Adrenal gland (tissue), 9 donors: ENCODE measurements at regions not wholly inside any gene's neighbourhood (a gene's known extent, or its start where the extent isn't known, plus 50 kb on each side); places are given as distances from the start of the nearest gene placed in this dataset.

Experiments used
- DNase-seq, 7 donors: peaks; one replicate each; pipeline ENCODE4 v3.0.0-alpha.2; 2019 to 2020
- H3K27ac ChIP-seq, 5 donors: fragments of 200-600 bp; sonication (generic) in 4 of 5; 1 replicate in 3 of 5; 2 replicates in 2 of 5; pipeline versions ENCODE4 v1.5.1 to v1.8.0; 2016 to 2020; ENCODE audit warnings: mild to moderate bottlenecking in 1 of 5
- H3K27me3 ChIP-seq: fragments of 200-600 bp; 2 replicates; pipeline ENCODE4 v1.8.0; 2021
- H3K36me3 ChIP-seq, 2 donors: fragments of 200-600 bp; replicated peaks in 1 of 2; 1 replicate in 1 of 2; 2 replicates in 1 of 2; pipeline versions ENCODE4 v1.5.1 to v1.8.0; 2018 to 2022
- H3K4me1 ChIP-seq, 2 donors: fragments of 200-600 bp; replicated peaks in 1 of 2; 1 replicate in 1 of 2; 2 replicates in 1 of 2; pipeline versions ENCODE4 v1.5.1 to v1.8.0; 2018 to 2021
- H3K4me3 ChIP-seq, 4 donors: fragments of 200-600 bp; sonication (generic) in 3 of 4; one replicate each; pipeline ENCODE4 v1.5.1; 2016 to 2018
- H3K9me3 ChIP-seq, 3 donors: fragments of 200-600 bp; sonication (generic) in 1 of 3; replicated peaks in 1 of 3; 1 replicate in 2 of 3; 2 replicates in 1 of 3; pipeline versions ENCODE4 v1.5.1 to v1.8.0; 2016 to 2021
- POLR2A ChIP-seq, 2 donors: fragments of 450-650 bp; IDR thresholded peaks; one replicate each; pipeline ENCODE4 v1.6.1; 2017; ENCODE audit warnings: antibody characterized with exemption in 2 of 2, mild to moderate bottlenecking in 2 of 2, moderate library complexity in 1 of 2
- WGBS, 4 donors: extraction: QIAGEN DNeasy Blood & Tissue Kit in 2 of 4; methylation state at CpG; one replicate each; pipeline versions ENCODE4 v1.1.5 to v1.1.7; 2013 to 2017; 5-methylcytosine and 5-hydroxymethylcytosine counted together
- intact Hi-C, 2 donors: fragments of 100-400 bp; cut with DNase I; formaldehyde crosslinking; loops; one replicate each; pipeline versions ENCODE4 v1.14.1 to v1.15.0; 2022 to 2023
- TF ChIP-seq, protein P1 (sequence below), 6 experiments: fragments of 450-650 bp in 4 of 6; fragments of 200-600 bp in 2 of 6; sonication (generic) in 1 of 6; IDR thresholded peaks; 1 replicate in 5 of 6; 2 replicates in 1 of 6; pipeline versions ENCODE4 v1.5.1 to v1.8.0; 2016 to 2021; ENCODE audit warnings: antibody characterized with exemption in 6 of 6, mild to moderate bottlenecking in 2 of 6, moderate library complexity in 1 of 6
- donor health status: healthy with polysubstance abuse.
- donor health status: Bipolar disorder and iron deficiency.
- donor health status: DM: yes; HTN: yes; CAD: no.
- donor health status: DM: no; HTN: no; CAD: no.
- donor health status: DM: no; HTN: no; CAD: no.

DNA sequence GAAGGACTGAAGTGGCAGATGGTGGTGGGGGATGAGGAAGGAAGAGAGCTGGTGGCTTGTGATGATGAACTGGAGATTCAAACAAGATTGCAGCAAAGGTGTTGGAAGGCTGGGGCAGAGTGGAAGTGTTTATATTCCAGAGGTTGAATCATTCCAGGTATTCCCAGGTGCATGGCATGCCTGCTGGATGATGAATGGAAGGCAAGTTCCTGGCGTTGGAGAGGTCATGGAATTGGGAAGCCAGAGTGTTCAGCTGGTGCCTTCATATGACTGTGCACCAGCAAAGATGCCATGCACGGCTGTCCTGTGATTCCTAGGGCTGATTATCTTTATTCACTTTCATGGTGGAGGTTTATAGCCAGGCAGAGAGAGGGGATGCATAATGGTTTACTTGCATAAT lies 135.8 kb upstream of the PUDP start:
- no peak for DNase-seq

DNA sequence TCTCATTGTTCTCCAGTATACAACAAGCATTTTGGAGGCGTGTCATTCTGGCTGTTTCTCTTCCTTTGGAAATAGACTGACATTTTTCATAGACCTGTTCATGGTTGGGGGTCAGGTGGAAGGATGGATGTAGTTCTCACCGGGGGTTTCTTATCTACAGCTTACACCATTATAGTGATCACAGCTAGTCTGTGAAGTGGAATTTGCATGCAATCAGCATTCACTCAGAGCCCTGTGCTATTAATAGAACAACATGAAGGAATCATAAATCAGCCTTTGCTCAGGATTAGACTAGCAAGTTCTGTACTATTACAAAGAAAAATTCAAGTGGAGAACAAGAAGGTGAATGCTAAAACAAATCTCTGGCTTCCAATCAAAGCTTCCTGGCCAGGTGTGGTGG lies 132.6 kb upstream of the PUDP start:
- 40 to 59% (median 56%) methylated on average over 2 of the region's 2 CpGs for WGBS, 4 donors
- intact Hi-C loops = no loop called here
- Histone ChIP-seq H3K9me3 (no peaks in the 10 kb centered on the region), H3K27ac (no peak overlapping the region), H3K27me3 (no peaks in the 10 kb centered on the region), H3K4me3 (no peak overlapping the region), H3K4me1 (no peaks in the 10 kb centered on the region), H3K36me3 (no peaks in the 10 kb centered on the region)
- DNase-seq = no peak
- TF ChIP-seq POLR2A (IDR thresholded peaks at IDR 0.05) = no peak
- TF ChIP-seq, protein P1, sequence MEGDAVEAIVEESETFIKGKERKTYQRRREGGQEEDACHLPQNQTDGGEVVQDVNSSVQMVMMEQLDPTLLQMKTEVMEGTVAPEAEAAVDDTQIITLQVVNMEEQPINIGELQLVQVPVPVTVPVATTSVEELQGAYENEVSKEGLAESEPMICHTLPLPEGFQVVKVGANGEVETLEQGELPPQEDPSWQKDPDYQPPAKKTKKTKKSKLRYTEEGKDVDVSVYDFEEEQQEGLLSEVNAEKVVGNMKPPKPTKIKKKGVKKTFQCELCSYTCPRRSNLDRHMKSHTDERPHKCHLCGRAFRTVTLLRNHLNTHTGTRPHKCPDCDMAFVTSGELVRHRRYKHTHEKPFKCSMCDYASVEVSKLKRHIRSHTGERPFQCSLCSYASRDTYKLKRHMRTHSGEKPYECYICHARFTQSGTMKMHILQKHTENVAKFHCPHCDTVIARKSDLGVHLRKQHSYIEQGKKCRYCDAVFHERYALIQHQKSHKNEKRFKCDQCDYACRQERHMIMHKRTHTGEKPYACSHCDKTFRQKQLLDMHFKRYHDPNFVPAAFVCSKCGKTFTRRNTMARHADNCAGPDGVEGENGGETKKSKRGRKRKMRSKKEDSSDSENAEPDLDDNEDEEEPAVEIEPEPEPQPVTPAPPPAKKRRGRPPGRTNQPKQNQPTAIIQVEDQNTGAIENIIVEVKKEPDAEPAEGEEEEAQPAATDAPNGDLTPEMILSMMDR (IDR thresholded peaks at IDR 0.05) = no peak

More for the DNA sequence above, 135.8 kb upstream of the PUDP start:
- intact Hi-C loops = no loop called here
- Histone ChIP-seq H3K27ac (no peak overlapping the region), H3K4me3 (no peak overlapping the region), H3K4me1 (no peaks in the 10 kb centered on the region), H3K36me3 (no peaks in the 10 kb centered on the region), H3K9me3 (no peaks in the 10 kb centered on the region), H3K27me3 (no peaks in the 10 kb centered on the region)
- TF ChIP-seq POLR2A (IDR thresholded peaks at IDR 0.05) = no peak
- TF ChIP-seq, protein P1 (IDR thresholded peaks at IDR 0.05) = no peak
- whole genome bisulfite sequencing, 4 donors = 80 to 97% (median 82%) methylated on average over 1 to 2 of the region's 2 CpGs

DNA sequence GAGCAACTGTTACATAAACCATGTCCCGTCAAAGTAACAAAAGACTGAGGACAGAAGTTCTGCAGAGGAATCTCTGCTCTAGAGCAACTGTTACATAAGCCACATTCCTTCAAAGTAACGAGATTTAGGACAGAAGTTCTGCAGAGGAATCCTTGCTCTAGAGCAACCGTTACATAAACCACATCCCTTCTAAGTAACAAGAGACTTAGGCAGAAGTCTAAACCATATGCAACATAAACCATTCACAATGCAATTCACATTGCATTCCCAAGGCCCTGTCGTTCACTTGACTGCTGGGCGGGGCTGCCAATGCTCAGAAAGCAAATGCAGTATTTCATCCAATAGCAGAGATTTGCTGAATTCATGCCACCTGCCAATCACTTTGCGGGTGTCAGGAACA lies 124.4 kb upstream of the PUDP start:
- H3K27ac ChIP-seq = no peak overlapping the region
- no peak for TF ChIP-seq POLR2A (IDR thresholded peaks at IDR 0.05)
- TF ChIP-seq, protein P1 (IDR thresholded peaks at IDR 0.05) = no peak
- DNase-seq = no peak
- WGBS, 4 donors = 66 to 73% (median 69%) methylated on average over 6 of the region's 6 CpGs
- intact Hi-C loops = no loop called here
- H3K27me3 ChIP-seq = no peaks in the 10 kb centered on the region
- peaks cover 0 to 17% of the 10 kb centered on the region in 2 donors for H3K4me1 ChIP-seq
- no peaks in the 10 kb centered on the region for H3K9me3 ChIP-seq
- H3K36me3 ChIP-seq = no peaks in the 10 kb centered on the region
- H3K4me3 ChIP-seq = no peak overlapping the region

DNA sequence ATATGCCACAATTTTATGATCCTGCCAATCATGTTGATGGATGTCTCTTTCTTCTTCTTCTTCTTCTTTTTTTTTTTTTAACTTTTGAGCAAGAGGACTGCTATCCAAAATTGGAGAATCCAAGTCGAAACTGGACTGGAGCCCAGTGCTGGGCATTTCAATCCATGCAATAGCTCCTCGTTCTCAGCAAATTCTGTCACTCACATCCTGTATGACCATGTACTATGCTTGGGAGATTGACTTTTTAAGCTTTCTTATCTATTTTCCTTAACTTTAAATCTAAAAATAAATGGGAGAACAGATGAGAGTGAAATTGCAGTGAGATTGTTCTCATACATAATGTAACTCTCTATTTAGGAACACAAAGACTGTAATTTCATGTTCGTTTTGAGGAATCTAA lies 123.0 kb upstream of the PUDP start:
- intact Hi-C loops = no loop called here
- Histone ChIP-seq H3K27me3 (no peaks in the 10 kb centered on the region), H3K4me1 (peaks cover 0 to 17% of the 10 kb centered on the region in 2 donors), H3K36me3 (no peaks in the 10 kb centered on the region), H3K9me3 (no peaks in the 10 kb centered on the region), H3K27ac (no peak overlapping the region), H3K4me3 (no peak overlapping the region)
- DNase-seq = no peak
- 57 to 77% (median 67%) methylated on average over 3 of the region's 3 CpGs for WGBS, 4 donors
- no peak for TF ChIP-seq POLR2A (IDR thresholded peaks at IDR 0.05)
- TF ChIP-seq, protein P1 (IDR thresholded peaks at IDR 0.05) = no peak
